ENCODE measurements at regions not wholly inside any gene's neighbourhood (a gene's known extent, or its start where the extent isn't known, plus 50 kb on each side); places are given as distances from the start of the nearest gene placed in this dataset.

- TF ChIP-seq EZH2 (IDR thresholded peaks at IDR 0.05; ENCODE audit: insufficient read depth, poor library complexity, severe bottlenecking) (no peak), EZH2phosphoT487 (IDR thresholded peaks at IDR 0.05; ENCODE audit: insufficient read depth, low read depth) (no peak)
These were observed 146.3 kb downstream of the TMX3 start for GRCh38 chr18:68568364-68569155.

Measured in GM23248 (cell line).